CD14-positive monocyte (primary cell): ENCODE measurements at regions not wholly inside any gene's neighbourhood (a gene's known extent, or its start where the extent isn't known, plus 50 kb on each side); places are given as distances from the start of the nearest gene placed in this dataset.

Experiments
- DNase-seq, 3 donors: peaks; one replicate each; pipeline ENCODE4 v3.0.0-alpha.2; 2011 to 2022
- H2AFZ ChIP-seq: 2 replicates; pipeline ENCODE4 v1.6.0; 2012; ENCODE audit warnings: mild to moderate bottlenecking, low read depth, low read length, inconsistent platforms; ENCODE audit not compliant: insufficient read depth, poor library complexity, severe bottlenecking
- H3K27ac ChIP-seq, 2 donors: 1 replicate in 1 of 2; 2 replicates in 1 of 2; pipeline ENCODE4 v1.5.1; 2012 to 2013; ENCODE audit warnings: low read length in 2 of 2, control low read depth in 1 of 2, inconsistent platforms in 1 of 2, low read depth in 1 of 2, mild to moderate bottlenecking in 1 of 2
- H3K27me3 ChIP-seq, 2 donors: one replicate each; pipeline versions ENCODE4 v1.6.0 to v1.6.1; 2011 to 2013; ENCODE audit warnings: low read length in 2 of 2; ENCODE audit not compliant: control insufficient read depth in 2 of 2, insufficient read depth in 2 of 2
- H3K36me3 ChIP-seq, 2 donors: replicated peaks in 1 of 2; 1 replicate in 1 of 2; 2 replicates in 1 of 2; pipeline versions ENCODE4 v1.5.1 to v1.6.1; 2012 to 2013; ENCODE audit warnings: low read length in 2 of 2, control low read depth in 1 of 2, inconsistent platforms in 1 of 2, mild to moderate bottlenecking in 1 of 2; ENCODE audit not compliant: insufficient read depth in 2 of 2, control insufficient read depth in 1 of 2
- H3K4me1 ChIP-seq, 2 donors: 1 replicate in 1 of 2; 2 replicates in 1 of 2; pipeline versions ENCODE4 v1.5.1 to v1.6.1; 2012 to 2013; ENCODE audit warnings: low read length in 2 of 2, control low read depth in 1 of 2, inconsistent platforms in 1 of 2, mild to moderate bottlenecking in 1 of 2, moderate library complexity in 1 of 2; ENCODE audit not compliant: insufficient read depth in 2 of 2, control insufficient read depth in 1 of 2
- H3K4me2 ChIP-seq: replicated peaks from 2 replicates; pipeline ENCODE3; 2012; ENCODE audit warnings: low read length, moderate library complexity, mild to moderate bottlenecking; ENCODE audit not compliant: poor library complexity, severe bottlenecking; ENCODE audit errors: extremely low read depth
- H3K4me3 ChIP-seq, 3 experiments: fragments of 200-600 bp in 1 of 3; sonication (generic) in 1 of 3; replicated peaks in 1 of 3; 1 replicate in 2 of 3; 2 replicates in 1 of 3; pipeline ENCODE4 v1.5.1; 2011 to 2013; ENCODE audit warnings: low read length in 3 of 3, mild to moderate bottlenecking in 3 of 3, control low read depth in 2 of 3, low read depth in 2 of 3, inconsistent platforms in 1 of 3, moderate library complexity in 1 of 3
- H3K79me2 ChIP-seq: 2 replicates; pipeline ENCODE4 v1.6.0; 2012; ENCODE audit warnings: mild to moderate bottlenecking, control low read depth, inconsistent platforms, low read length, moderate library complexity; ENCODE audit not compliant: insufficient read depth
- H3K9ac ChIP-seq: 2 replicates; pipeline ENCODE4 v1.6.0; 2017; ENCODE audit warnings: low read length, mild to moderate bottlenecking; ENCODE audit not compliant: insufficient read depth, poor library complexity, severe bottlenecking
- H3K9me3 ChIP-seq, 2 donors: replicated peaks in 1 of 2; 1 replicate in 1 of 2; 2 replicates in 1 of 2; pipeline versions ENCODE4 v1.5.1 to v1.6.1; 2012 to 2013; ENCODE audit warnings: low read length in 2 of 2, control low read depth in 1 of 2; ENCODE audit not compliant: control insufficient read depth in 1 of 2, insufficient read depth in 1 of 2
- H4K20me1 ChIP-seq: 2 replicates; pipeline ENCODE4 v1.6.0; 2012; ENCODE audit warnings: mild to moderate bottlenecking, low read length, control low read depth, moderate library complexity; ENCODE audit not compliant: insufficient read depth
- H3K27ac Mint-ChIP-seq, 7 donors: one replicate each; pipeline ENCODE4 v1.8.0; 2020; ENCODE audit warnings: mild to moderate bottlenecking in 7 of 7, mixed read lengths in 7 of 7, moderate library complexity in 6 of 7, inconsistent platforms in 2 of 7
- H3K27me3 Mint-ChIP-seq, 3 donors: one replicate each; pipeline ENCODE4 v1.8.0; 2021 to 2022; ENCODE audit warnings: low read depth in 3 of 3, mild to moderate bottlenecking in 3 of 3, mixed read lengths in 3 of 3, moderate library complexity in 3 of 3, inconsistent platforms in 1 of 3
- H3K36me3 Mint-ChIP-seq, 2 donors: one replicate each; pipeline ENCODE4 v1.8.0; 2020; ENCODE audit warnings: mixed read lengths in 2 of 2, inconsistent platforms in 1 of 2, mild to moderate bottlenecking in 1 of 2
- H3K4me1 Mint-ChIP-seq: one replicate; pipeline ENCODE4 v1.8.0; 2020; ENCODE audit warnings: mild to moderate bottlenecking, mixed read lengths
- H3K4me3 Mint-ChIP-seq, 2 donors: one replicate each; pipeline ENCODE4 v1.8.0; 2020; ENCODE audit warnings: mild to moderate bottlenecking in 2 of 2, mixed read lengths in 2 of 2, moderate library complexity in 1 of 2
- H3K9me3 Mint-ChIP-seq, 7 donors: one replicate each; pipeline ENCODE4 v1.8.0; 2020 to 2022; ENCODE audit warnings: mixed read lengths in 7 of 7, mild to moderate bottlenecking in 6 of 7, moderate library complexity in 6 of 7, inconsistent platforms in 2 of 7
- CTCF ChIP-seq: fragments of 200-600 bp; IDR thresholded peaks from one replicate; pipeline ENCODE4 v1.8.0; 2022; ENCODE audit warnings: antibody characterized with exemption, mild to moderate bottlenecking
- WGBS: methylation state at CpG from one replicate; pipeline ENCODE4 v1.1.5; 2013; ENCODE audit warnings: missing lambda C conversion rate; ENCODE audit not compliant: insufficient coverage; 5-methylcytosine and 5-hydroxymethylcytosine counted together
- intact Hi-C, 2 donors: fragments of 100-400 bp; cut with micrococcal nuclease; formaldehyde crosslinking; loops; one replicate each; pipeline versions ENCODE4 v1.15.0 to v1.15.1; 2023

- Histone ChIP-seq H4K20me1 (no peaks in the 10 kb centered on the region), H3K9ac (no peak overlapping the region), H3K4me3 (no peak overlapping the region), H3K36me3 (no peaks in the 10 kb centered on the region), H3K27me3 (no peaks in the 10 kb centered on the region), H3K4me1 (peaks cover 4 to 7% of the 10 kb centered on the region in 2 donors), H3K4me2 (no peak overlapping the region), H3K27ac (no peak overlapping the region), H2AFZ (no peak overlapping the region), H3K9me3 (no peaks in the 10 kb centered on the region), H3K79me2 (no peaks in the 10 kb centered on the region)
- no peak overlapping the region for H3K27ac Mint-ChIP-seq
- WGBS = 86% methylated on average over 1 of the region's 3 CpGs
- H3K27me3 Mint-ChIP-seq = peaks cover 8 to 12% (median 8%) of the 10 kb centered on the region in 3 donors
- no peak for TF ChIP-seq CTCF
- no peak for DNase-seq
- intact Hi-C loops = loop anchor here in 1 of 2 donors (10.0 kb wide), 1 partner anchor 169 kb away; no protein-coding TSS in a partner anchor
- H3K4me1 Mint-ChIP-seq = peaks cover 21% of the 10 kb centered on the region
- H3K36me3 Mint-ChIP-seq = no peaks in the 10 kb centered on the region
- no peak overlapping the region for H3K4me3 Mint-ChIP-seq
- H3K9me3 Mint-ChIP-seq = peaks cover 0 to 6% (median 1%) of the 10 kb centered on the region in 7 donors
Measured at GRCh38 chr3:194775731-194776130, 90.0 kb downstream of the FAM43A start.

- Histone ChIP-seq H3K4me2 (no peak overlapping the region), H3K9me3 (no peaks in the 10 kb centered on the region), H3K27me3 (no peaks in the 10 kb centered on the region), H3K4me1 (peaks cover 4 to 7% of the 10 kb centered on the region in 2 donors), H2AFZ (no peak overlapping the region), H3K36me3 (no peaks in the 10 kb centered on the region), H3K4me3 (no peak overlapping the region), H3K79me2 (no peaks in the 10 kb centered on the region), H4K20me1 (no peaks in the 10 kb centered on the region), H3K27ac (no peak overlapping the region), H3K9ac (no peak overlapping the region)
- Mint-ChIP-seq H3K27me3 (peaks cover 7 to 12% (median 8%) of the 10 kb centered on the region in 3 donors), H3K4me1 (peaks cover 21% of the 10 kb centered on the region), H3K9me3 (peaks cover 0 to 6% (median 1%) of the 10 kb centered on the region in 7 donors), H3K4me3 (no peak overlapping the region), H3K36me3 (no peaks in the 10 kb centered on the region), H3K27ac (no peak overlapping the region)
- intact Hi-C loops = loop anchor here in 1 of 2 donors (10.0 kb wide), 1 partner anchor 167 kb away; no protein-coding TSS in a partner anchor
- DNase-seq = no peak
- 78% methylated on average over 1 of the region's 5 CpGs for WGBS
- no peak for TF ChIP-seq CTCF
Measured at GRCh38 chr3:194777729-194778128, 92.0 kb downstream of the FAM43A start.
